SU-DHL-6 (cell line): ENCODE measurements at regions not wholly inside any gene's neighbourhood (a gene's known extent, or its start where the extent isn't known, plus 50 kb on each side); places are given as distances from the start of the nearest gene placed in this dataset.

ENCODE experiments used
- H2AFZ ChIP-seq: fragments of 200-600 bp; sonication (generic); 2 replicates; pipeline ENCODE4 v1.6.1; 2014; ENCODE audit warnings: low read depth, mild to moderate bottlenecking, moderate library complexity, mixed read lengths, antibody characterized with exemption, low read length; ENCODE audit not compliant: severe bottlenecking
- H3F3A ChIP-seq: fragments of 200-600 bp; shearing (Covaris generic); 2 replicates; pipeline ENCODE4 v1.6.0; 2016; ENCODE audit warnings: antibody characterized with exemption, mild to moderate bottlenecking; ENCODE audit not compliant: insufficient read depth
- H3K27ac ChIP-seq: fragments of 200-600 bp; sonication (generic); 2 replicates; pipeline ENCODE4 v1.5.1; 2016; ENCODE audit warnings: low read depth, mild to moderate bottlenecking, low read length, moderate library complexity, mixed read lengths
- H3K27me3 ChIP-seq: fragments of 200-600 bp; sonication (generic), shearing (Covaris generic); 2 replicates; pipeline ENCODE4 v1.6.0; 2014; ENCODE audit warnings: mild to moderate bottlenecking, low read length
- H3K36me3 ChIP-seq: fragments of 200-600 bp; sonication (generic); 2 replicates; pipeline ENCODE4 v1.6.1; 2014; ENCODE audit warnings: mild to moderate bottlenecking, low read length, mixed read lengths
- H3K4me2 ChIP-seq: fragments of 300-600, 200-600 bp; shearing (Covaris generic), sonication (generic); 2 replicates; pipeline ENCODE4 v1.6.0; 2014; ENCODE audit warnings: low read length, low read depth, mild to moderate bottlenecking; ENCODE audit not compliant: poor library complexity, severe bottlenecking
- H3K4me3 ChIP-seq: fragments of 200-600 bp; sonication (generic); 2 replicates; pipeline ENCODE4 v1.5.1; 2014; ENCODE audit warnings: antibody characterized with exemption, low read length, mild to moderate bottlenecking, mixed read lengths; ENCODE audit not compliant: insufficient read depth, poor library complexity, severe bottlenecking
- H3K79me2 ChIP-seq: fragments of 200-600 bp; sonication (generic); 2 replicates; pipeline ENCODE4 v1.6.1; 2014; ENCODE audit warnings: mild to moderate bottlenecking, low read length, moderate library complexity; ENCODE audit not compliant: insufficient read depth
- H3K9ac ChIP-seq: fragments of 200-600 bp; sonication (generic); 2 replicates; pipeline ENCODE4 v1.7.0; 2014; ENCODE audit warnings: mild to moderate bottlenecking, low read length
- H3K9me2 ChIP-seq: fragments of 200-600 bp; sonication (generic); replicated peaks from 2 replicates; pipeline ENCODE4 v1.6.1; 2014; ENCODE audit warnings: low read length; ENCODE audit not compliant: insufficient read depth
- H3K9me3 ChIP-seq: fragments of 200-600 bp; sonication (generic); 2 replicates; pipeline ENCODE4 v1.6.1; 2014; ENCODE audit warnings: low read length, mixed read lengths; ENCODE audit not compliant: insufficient read depth
- H4K20me1 ChIP-seq: fragments of 200-600 bp; sonication (generic); 2 replicates; pipeline ENCODE4 v1.6.1; 2014; ENCODE audit warnings: low read depth, mild to moderate bottlenecking, antibody characterized with exemption, low read length, moderate library complexity, mixed read lengths
- CTCF ChIP-seq: fragments of 200-600 bp; sonication (generic); IDR thresholded peaks from one replicate; pipeline ENCODE4 v1.5.1; 2017; ENCODE audit warnings: antibody characterized with exemption, mild to moderate bottlenecking, low read length, moderate library complexity; ENCODE audit not compliant: insufficient read depth, poor library complexity, severe bottlenecking
- EZH2phosphoT487 ChIP-seq: fragments of 200-600 bp; sonication (generic), shearing (Covaris generic); conservative IDR thresholded peaks from 2 replicates; pipeline ENCODE4 v1.6.1; 2018; ENCODE audit warnings: mild to moderate bottlenecking, antibody characterized with exemption, low read length, moderate library complexity, mixed read lengths

DNA sequence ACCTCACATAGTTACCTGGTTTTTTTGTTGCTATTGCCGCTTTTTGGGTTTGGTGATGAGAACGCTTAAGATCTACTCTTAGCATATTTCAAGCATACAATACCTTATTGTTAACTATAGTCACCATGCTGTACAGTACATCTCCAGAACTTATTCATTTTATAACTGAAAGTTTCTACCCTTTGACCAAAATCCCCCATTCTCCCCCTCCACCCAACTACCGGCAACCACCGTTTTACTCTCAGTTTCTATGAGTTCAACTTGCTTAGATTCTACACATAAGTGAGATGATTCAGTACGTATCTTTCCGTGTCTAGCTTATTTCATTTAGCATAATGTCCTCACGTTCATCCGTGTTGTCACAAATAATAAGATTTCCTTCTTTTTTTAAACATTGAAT is 86.7 kb upstream of the IL6 start:
- H4K20me1 ChIP-seq, result no peaks in the 10 kb centered on the region
- H3F3A ChIP-seq, result no peaks in the 10 kb centered on the region
- no peak overlapping the region for H2AFZ ChIP-seq
- no peaks in the 10 kb centered on the region for H3K79me2 ChIP-seq
- H3K9me2 ChIP-seq, result no peaks in the 10 kb centered on the region
- peaks cover 7% of the 10 kb centered on the region; the same call in 1 of the 2 replicates for H3K9me3 ChIP-seq
- H3K27me3 ChIP-seq, result 0 out of 2 replicates have a peak, but pooled peaks cover 3% of the 10 kb centered on the region
- H3K36me3 ChIP-seq, result no peaks in the 10 kb centered on the region
- no peak overlapping the region for H3K9ac ChIP-seq
- no peak overlapping the region for H3K4me3 ChIP-seq
- H3K27ac ChIP-seq, result no peak overlapping the region
- no peak for TF ChIP-seq CTCF
- TF ChIP-seq EZH2phosphoT487, result no peak
- no peak overlapping the region for H3K4me2 ChIP-seq

GRCh38 chr7:22639396-22639795 is 87.6 kb upstream of the IL6 start:
- Histone ChIP-seq H4K20me1 (no peaks in the 10 kb centered on the region), H3K4me3 (no peak overlapping the region), H3K27me3 (0 out of 2 replicates have a peak, but pooled peaks cover 3% of the 10 kb centered on the region), H3K4me2 (no peak overlapping the region), H3K9me3 (peaks cover 6% of the 10 kb centered on the region; the same call in 1 of the 2 replicates), H3K79me2 (no peaks in the 10 kb centered on the region), H3F3A (no peaks in the 10 kb centered on the region), H3K9me2 (no peaks in the 10 kb centered on the region), H3K27ac (no peak overlapping the region), H3K9ac (no peak overlapping the region), H3K36me3 (no peaks in the 10 kb centered on the region), H2AFZ (no peak overlapping the region)
- TF ChIP-seq CTCF (no peak), EZH2phosphoT487 (no peak)

DNA sequence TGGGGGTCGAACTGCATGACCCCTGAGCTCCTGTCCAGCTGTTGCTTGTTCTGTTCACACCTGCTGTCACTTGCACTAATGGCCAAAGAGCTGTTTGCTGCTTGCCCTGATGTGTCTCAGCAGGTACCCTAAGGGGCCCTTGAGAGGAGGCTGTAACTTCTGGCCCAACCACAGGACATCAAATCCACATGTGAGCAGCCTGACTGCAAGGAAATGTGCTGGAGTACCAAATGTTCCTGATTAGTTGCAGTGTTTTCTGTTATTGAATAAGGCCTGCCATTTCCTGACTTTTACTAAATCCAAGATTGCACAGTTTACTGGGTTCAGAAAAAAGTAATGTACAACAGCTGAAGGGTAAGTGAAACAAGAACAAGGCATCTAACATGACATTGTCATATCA is 91.7 kb upstream of the IL6 start:
- Histone ChIP-seq H3K27ac (no peak overlapping the region), H3K27me3 (no peaks in the 10 kb centered on the region), H3K9ac (no peak overlapping the region), H3K4me3 (no peak overlapping the region), H3K9me3 (no peaks in the 10 kb centered on the region), H3F3A (no peaks in the 10 kb centered on the region), H4K20me1 (no peaks in the 10 kb centered on the region), H3K79me2 (no peaks in the 10 kb centered on the region), H3K9me2 (no peaks in the 10 kb centered on the region), H2AFZ (no peak overlapping the region), H3K4me2 (no peak overlapping the region), H3K36me3 (no peaks in the 10 kb centered on the region)
- TF ChIP-seq CTCF (no peak), EZH2phosphoT487 (no peak)
